ACC112 (cell line): ENCODE measurements at regions not wholly inside any gene's neighbourhood (a gene's known extent, or its start where the extent isn't known, plus 50 kb on each side); places are given as distances from the start of the nearest gene placed in this dataset.
"Not testable (repeated sequence)": the region's sequence is repeated elsewhere in the genome, so short reads cannot be mapped to it uniquely, and the experiment has no call there.

Experiments
- H2AFZ ChIP-seq: fragments of 200-600 bp; sonication (generic); one replicate; pipeline ENCODE4 v1.6.0; 2017; ENCODE audit warnings: antibody characterized with exemption, low read length; ENCODE audit not compliant: unreplicated experiment
- H3K27ac ChIP-seq: fragments of 200-600 bp; sonication (generic); 2 replicates; pipeline ENCODE4 v1.5.1; 2014; ENCODE audit warnings: low read depth, mild to moderate bottlenecking, antibody characterized with exemption, low read length, moderate library complexity
- H3K27me3 ChIP-seq: fragments of 200-600 bp; sonication (generic); 2 replicates; pipeline ENCODE4 v1.6.1; 2014; ENCODE audit warnings: mild to moderate bottlenecking, antibody characterized with exemption, low read length, moderate library complexity, mixed read lengths; ENCODE audit not compliant: insufficient read depth
- H3K36me3 ChIP-seq: fragments of 200-600 bp; sonication (generic); 2 replicates; pipeline ENCODE4 v1.6.1; 2016; ENCODE audit warnings: mild to moderate bottlenecking, antibody characterized with exemption, low read length, moderate library complexity, mixed read lengths; ENCODE audit not compliant: insufficient read depth
- H3K4me1 ChIP-seq: fragments of 200-600 bp; sonication (generic); one replicate; pipeline ENCODE4 v1.6.1; 2016; ENCODE audit warnings: low read length, mixed read lengths; ENCODE audit not compliant: insufficient read depth, unreplicated experiment, control insufficient read depth
- H3K4me3 ChIP-seq: fragments of 200-600 bp; sonication (generic); 2 replicates; pipeline ENCODE4 v1.5.1; 2014; ENCODE audit warnings: mild to moderate bottlenecking, low read depth, low read length
- H3K79me2 ChIP-seq: fragments of 200-600 bp; sonication (generic); one replicate; pipeline ENCODE4 v1.6.0; 2016; ENCODE audit warnings: low read length; ENCODE audit not compliant: control insufficient read depth, unreplicated experiment, insufficient read depth

GRCh38 chr7:25739143-25739542 lies 412.9 kb upstream of the NFE2L3 start:
- Histone ChIP-seq H3K4me3 (no peak overlapping the region), H3K79me2 (no peaks in the 10 kb centered on the region), H3K36me3 (no peaks in the 10 kb centered on the region), H2AFZ (no peak overlapping the region), H3K27me3 (no peaks in the 10 kb centered on the region), H3K27ac (no peak overlapping the region), H3K4me1 (no peaks in the 10 kb centered on the region)

DNA sequence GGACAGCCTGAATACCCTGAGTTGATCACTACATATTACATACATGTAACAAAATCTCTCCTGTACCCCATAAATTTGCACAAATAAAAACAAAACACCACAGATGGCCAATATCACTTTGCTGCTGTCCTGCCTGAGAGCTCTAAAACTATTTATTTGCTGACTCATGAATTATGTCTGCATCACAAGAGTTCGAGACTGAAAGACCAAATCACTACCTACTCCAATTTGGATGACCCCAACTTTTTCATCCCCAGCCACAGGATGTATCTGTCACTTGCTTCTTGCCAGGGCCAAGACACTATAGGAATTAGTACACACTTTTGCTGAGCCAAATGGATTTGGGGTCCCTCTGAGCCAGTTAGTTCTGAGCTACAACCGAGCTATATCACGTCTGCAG lies 409.7 kb upstream of the NFE2L3 start:
- Histone ChIP-seq H3K27ac (no peak overlapping the region), H3K4me1 (no peaks in the 10 kb centered on the region), H3K36me3 (no peaks in the 10 kb centered on the region), H2AFZ (no peak overlapping the region), H3K4me3 (no peak overlapping the region), H3K27me3 (no peaks in the 10 kb centered on the region), H3K79me2 (no peaks in the 10 kb centered on the region)

DNA sequence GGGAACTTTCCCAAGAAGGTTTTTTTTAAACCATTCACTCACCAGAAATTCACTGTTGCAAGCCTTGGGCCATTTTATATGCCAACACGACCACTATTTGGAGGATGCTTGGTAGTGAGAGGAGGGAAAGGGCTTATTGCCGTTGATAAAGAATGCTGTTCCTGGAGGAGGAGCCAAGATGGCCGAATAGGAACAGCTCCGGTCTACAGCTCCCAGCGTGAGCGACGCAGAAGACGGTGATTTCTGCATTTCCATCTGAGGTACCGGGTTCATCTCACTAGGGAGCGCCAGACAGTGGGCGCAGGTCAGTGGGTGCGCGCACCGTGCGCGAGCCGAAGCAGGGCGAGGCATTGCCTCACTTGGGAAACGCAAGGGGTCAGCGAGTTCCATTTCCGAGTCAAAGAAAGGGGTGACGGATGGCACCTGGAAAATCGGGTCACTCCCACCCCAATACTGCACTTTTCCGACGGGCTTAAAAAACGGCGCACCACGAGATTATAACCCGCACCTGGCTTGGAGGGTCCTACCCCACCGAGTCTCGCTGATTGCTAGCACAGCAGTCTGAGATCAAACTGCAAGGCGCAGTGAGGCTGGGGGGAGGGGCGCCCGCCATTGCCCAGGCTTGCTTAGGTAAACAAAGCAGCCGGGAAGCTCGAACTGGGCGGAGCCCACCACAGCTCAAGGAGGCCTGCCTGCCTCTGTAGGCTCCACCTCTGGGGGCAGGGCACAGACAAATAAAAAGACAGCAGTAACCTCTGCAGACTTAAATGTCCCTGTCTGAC lies 408.1 kb upstream of the NFE2L3 start:
- not testable (repeated sequence) for H3K79me2 ChIP-seq, H2AFZ ChIP-seq

GRCh38 chr7:25750744-25751508 lies 401.1 kb upstream of the NFE2L3 start:
- Histone ChIP-seq H3K27ac (no peak overlapping the region), H3K36me3 (no peaks in the 10 kb centered on the region), H2AFZ (no peak overlapping the region), H3K4me3 (no peak overlapping the region), H3K27me3 (no peaks in the 10 kb centered on the region), H3K79me2 (no peaks in the 10 kb centered on the region), H3K4me1 (no peaks in the 10 kb centered on the region)

More for the DNA sequence above, 408.1 kb upstream of the NFE2L3 start:
- not testable (repeated sequence) for H3K27me3 ChIP-seq, H3K27ac ChIP-seq, H3K4me3 ChIP-seq, H3K4me1 ChIP-seq, H3K36me3 ChIP-seq

DNA sequence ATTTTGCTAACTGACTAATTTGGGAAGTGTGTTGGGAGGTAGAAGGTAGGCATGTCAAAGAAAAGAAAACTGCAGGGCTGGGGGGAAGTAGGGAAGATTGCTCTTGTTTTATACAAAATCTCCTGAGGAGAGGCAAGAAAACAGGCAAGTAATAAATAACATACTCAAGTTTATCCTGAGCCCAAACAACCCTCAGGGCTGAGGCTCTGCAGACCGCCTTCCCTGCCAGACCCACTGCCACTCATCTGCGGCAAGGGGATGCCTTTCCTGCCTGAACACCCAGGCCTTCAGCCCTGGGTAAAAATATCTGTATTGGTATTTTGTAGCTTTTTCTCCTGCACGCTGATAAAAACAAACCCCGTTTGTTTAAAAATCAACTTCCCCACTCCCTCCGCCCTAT lies 399.8 kb upstream of the NFE2L3 start:
- no peaks in the 10 kb centered on the region for H3K79me2 ChIP-seq
- no peak overlapping the region for H2AFZ ChIP-seq
- H3K27me3 ChIP-seq: no peaks in the 10 kb centered on the region
- no peaks in the 10 kb centered on the region for H3K36me3 ChIP-seq
- no peaks in the 10 kb centered on the region for H3K4me1 ChIP-seq
- no peak overlapping the region for H3K27ac ChIP-seq
- no peak overlapping the region for H3K4me3 ChIP-seq

DNA sequence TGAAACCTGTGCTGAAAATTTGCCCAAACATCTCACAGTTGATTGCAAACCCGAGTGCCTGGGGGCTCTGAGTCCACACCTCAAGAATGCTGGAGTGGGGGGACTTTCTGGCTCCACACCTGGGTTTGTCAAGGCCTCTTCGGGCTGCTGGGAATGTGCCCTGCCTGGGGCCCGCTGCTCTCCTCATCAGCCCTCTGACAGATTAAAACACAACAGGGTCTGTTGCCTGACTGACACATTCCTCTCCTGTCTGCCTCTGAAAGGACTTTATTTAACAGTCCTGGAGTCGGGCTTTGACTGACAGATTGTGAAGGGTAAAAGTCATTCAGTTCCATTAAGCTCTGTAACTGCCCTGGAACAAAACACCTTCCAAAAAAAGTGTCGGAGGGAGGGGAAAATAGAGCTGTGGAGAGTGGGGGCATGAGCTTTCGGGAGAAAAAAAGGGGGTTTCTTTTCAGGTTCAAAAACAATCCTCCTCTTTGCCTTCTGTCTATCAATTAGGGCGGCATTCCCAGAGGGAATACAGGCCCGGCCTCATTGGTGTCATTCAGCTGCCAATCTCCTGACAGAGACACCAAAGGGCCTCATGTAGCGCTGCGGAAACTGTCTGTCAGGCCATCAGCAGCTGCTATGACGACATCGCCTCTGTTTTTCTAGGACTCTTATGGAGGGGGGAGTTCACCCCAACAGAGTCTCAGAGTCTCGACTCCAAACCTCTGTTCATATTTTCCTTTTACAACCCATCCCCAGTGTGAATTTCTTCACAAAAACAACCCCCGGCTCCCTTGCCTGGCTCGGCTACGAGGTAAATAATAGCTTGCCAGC lies 398.8 kb upstream of the NFE2L3 start:
- Histone ChIP-seq H3K27ac (no peak overlapping the region), H3K4me3 (no peak overlapping the region), H3K27me3 (no peaks in the 10 kb centered on the region), H3K79me2 (no peaks in the 10 kb centered on the region), H2AFZ (no peak overlapping the region), H3K4me1 (no peaks in the 10 kb centered on the region), H3K36me3 (no peaks in the 10 kb centered on the region)

GRCh38 chr7:25753837-25754236 lies 398.2 kb upstream of the NFE2L3 start:
- no peak overlapping the region for H3K4me3 ChIP-seq
- H3K27me3 ChIP-seq: no peaks in the 10 kb centered on the region
- no peaks in the 10 kb centered on the region for H3K4me1 ChIP-seq
- no peak overlapping the region for H3K27ac ChIP-seq
- no peaks in the 10 kb centered on the region for H3K36me3 ChIP-seq
- no peaks in the 10 kb centered on the region for H3K79me2 ChIP-seq
- H2AFZ ChIP-seq: no peak overlapping the region

- H3K4me1 ChIP-seq: no peaks in the 10 kb centered on the region
- no peak overlapping the region for H3K27ac ChIP-seq
- H3K36me3 ChIP-seq: no peaks in the 10 kb centered on the region
- H3K27me3 ChIP-seq: no peaks in the 10 kb centered on the region
- H3K79me2 ChIP-seq: no peaks in the 10 kb centered on the region
- H2AFZ ChIP-seq: no peak overlapping the region
- H3K4me3 ChIP-seq: no peak overlapping the region
These were observed 397.7 kb upstream of the NFE2L3 start for GRCh38 chr7:25754333-25754732.

DNA sequence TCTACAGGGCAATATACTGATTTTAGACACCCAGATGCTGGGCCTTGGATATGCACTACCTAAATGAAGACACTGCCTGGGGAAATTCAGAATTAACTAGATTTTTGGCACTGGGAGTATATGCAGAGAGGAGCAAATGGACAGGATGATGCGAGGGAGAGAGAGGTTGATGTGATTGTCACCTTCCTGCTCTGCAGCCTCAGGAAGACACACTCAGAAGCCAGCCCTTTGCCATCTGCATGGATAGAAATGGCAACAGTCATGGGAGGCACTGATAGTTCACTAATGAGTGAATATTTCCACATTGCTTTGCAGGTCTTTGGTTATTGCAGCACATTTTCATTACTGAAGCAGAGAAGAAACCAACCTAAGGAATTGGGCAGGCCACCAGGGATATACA lies 397.2 kb upstream of the NFE2L3 start:
- Histone ChIP-seq H3K79me2 (no peaks in the 10 kb centered on the region), H3K36me3 (no peaks in the 10 kb centered on the region), H3K4me1 (no peaks in the 10 kb centered on the region), H3K4me3 (no peak overlapping the region), H3K27ac (no peak overlapping the region), H3K27me3 (no peaks in the 10 kb centered on the region), H2AFZ (no peak overlapping the region)

GRCh38 chr7:25756601-25757000 lies 395.4 kb upstream of the NFE2L3 start:
- H2AFZ ChIP-seq: no peak overlapping the region
- no peaks in the 10 kb centered on the region for H3K36me3 ChIP-seq
- no peaks in the 10 kb centered on the region for H3K79me2 ChIP-seq
- H3K4me3 ChIP-seq: no peak overlapping the region
- H3K27me3 ChIP-seq: no peaks in the 10 kb centered on the region
- H3K27ac ChIP-seq: no peak overlapping the region
- H3K4me1 ChIP-seq: no peaks in the 10 kb centered on the region
